HG02678 (cell line): ENCODE measurements at regions not wholly inside any gene's neighbourhood (a gene's known extent, or its start where the extent isn't known, plus 50 kb on each side); places are given as distances from the start of the nearest gene placed in this dataset.
"Not testable (repeated sequence)": the region's sequence is repeated elsewhere in the genome, so short reads cannot be mapped to it uniquely, and the experiment has no call there.

Source experiments
- ATAC-seq: cut with Tn5 transposase; IDR thresholded peaks from one replicate; pipeline ENCODE4 v1.9.1; 2021; ENCODE audit warnings: mild to moderate bottlenecking, moderate library complexity; ENCODE audit not compliant: unreplicated experiment

GRCh38 chr3:147240581-147240980 lies 165.8 kb downstream of the ZIC4 start:
- ATAC-seq, result no peak

DNA sequence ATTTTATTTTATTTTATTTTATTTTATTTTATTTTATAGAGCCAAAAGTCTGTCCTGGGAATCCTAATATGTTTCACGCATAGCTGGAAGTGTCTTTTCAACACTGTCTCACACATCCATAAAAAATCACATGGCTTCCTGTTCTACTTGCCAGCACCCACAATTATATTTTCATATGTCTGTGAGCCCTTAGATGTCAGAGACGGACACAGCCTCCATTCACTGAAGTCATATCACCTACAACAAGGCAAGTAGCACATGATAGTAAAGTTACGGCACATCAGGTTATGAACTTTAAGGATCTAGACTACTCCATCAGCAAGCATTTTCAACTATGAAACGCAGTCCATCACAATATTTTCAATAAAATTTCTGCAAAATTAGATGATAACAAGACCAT lies 168.4 kb downstream of the ZIC4 start:
- no peak for ATAC-seq

- ATAC-seq, result not testable (repeated sequence)
Measured at GRCh38 chr3:147231980-147232379, 174.4 kb downstream of the ZIC4 start.

GRCh38 chr3:147231111-147231510 lies 175.2 kb downstream of the ZIC4 start:
- ATAC-seq, result no peak

- no peak for ATAC-seq
Measured at GRCh38 chr3:147222291-147222690, 184.1 kb downstream of the ZIC4 start.

- no peak for ATAC-seq
Measured at GRCh38 chr3:147218965-147219364, 187.4 kb downstream of the ZIC4 start.

DNA sequence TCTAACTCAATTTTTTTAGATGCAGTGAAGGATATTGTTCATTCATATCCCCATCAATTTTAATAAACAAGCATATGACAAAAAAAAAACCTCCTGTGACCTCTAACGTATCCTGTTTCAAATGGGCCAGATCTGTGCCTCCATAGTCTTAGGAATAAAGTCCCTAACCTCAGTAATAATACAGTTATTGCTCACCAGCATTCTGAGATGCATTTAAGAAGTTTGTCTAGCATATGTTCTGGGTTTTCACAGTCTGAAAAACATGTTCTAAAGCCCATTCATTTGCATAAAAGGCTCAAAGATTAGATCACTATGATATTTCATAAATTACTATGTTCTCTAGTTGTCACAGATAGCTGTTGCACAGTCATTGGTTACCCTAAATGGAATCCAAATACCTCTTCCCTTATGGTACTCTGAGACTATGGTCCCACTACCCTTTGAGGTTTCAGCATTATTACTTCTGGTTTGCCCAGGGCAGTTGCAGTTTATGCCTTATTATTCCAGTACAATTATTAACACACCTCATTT lies 190.1 kb downstream of the ZIC4 start:
- ATAC-seq, result no peak

- ATAC-seq, result no peak
Measured at GRCh38 chr3:147215660-147216059, 190.7 kb downstream of the ZIC4 start.

GRCh38 chr3:147213633-147214032 lies 192.7 kb downstream of the ZIC4 start:
- ATAC-seq, result no peak

DNA sequence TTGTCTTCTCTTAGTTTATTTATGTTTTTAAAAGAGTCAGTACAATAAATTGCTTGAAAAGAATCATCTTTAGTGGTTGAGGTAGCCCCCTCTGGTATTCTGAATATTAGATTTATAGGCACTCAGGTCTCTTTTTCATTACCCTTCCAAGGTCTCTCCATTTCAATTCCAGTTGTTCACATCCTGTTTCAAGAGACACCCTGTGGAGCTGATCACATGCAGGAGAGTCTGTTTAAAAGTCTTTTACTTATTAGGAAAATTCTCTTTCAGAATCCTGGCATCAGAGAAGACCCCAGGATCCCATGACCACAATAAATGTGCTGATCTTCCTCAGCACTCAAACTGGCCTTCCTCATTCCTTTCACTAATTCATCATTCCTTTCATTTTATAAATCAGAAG lies 195.7 kb downstream of the ZIC4 start:
- no peak for ATAC-seq

GRCh38 chr3:147201086-147201485 lies 205.3 kb downstream of the ZIC4 start:
- ATAC-seq, result no peak

DNA sequence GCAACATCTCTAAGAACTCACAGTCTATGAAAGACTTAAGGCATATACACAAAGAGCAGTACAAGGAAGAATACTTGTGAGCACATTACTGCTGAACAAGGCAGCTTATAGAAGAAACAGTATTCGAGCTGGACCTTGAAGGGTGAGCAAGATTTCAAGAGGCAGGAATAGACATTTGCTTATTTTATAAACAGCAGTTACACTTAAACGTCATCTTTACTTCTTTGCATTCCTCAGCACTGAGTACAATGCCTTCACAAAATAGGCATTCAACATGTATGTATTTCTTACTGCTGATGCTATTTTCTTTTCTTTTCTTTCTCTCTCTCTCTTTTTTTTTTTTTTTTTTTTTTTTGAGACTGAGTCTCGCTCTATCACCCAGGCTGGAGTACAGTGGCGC lies 205.8 kb downstream of the ZIC4 start:
- ATAC-seq, result no peak

DNA sequence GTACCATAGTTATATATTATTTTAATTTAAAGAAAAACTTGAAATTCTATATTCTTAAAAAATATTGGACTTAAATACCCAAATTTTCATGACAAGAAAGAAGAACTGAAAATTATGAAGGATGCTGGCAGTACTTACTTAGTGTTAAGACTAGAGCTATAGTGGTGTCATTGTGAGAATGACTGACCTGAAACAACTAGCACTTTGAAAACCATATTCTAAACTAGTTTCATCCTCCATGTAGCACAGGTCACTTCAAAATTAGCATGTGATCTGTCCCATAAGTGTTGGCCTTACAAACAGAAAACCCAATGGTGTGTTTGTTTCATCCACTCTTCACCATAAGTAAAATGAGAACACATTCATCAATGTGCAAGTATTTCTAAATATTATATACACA lies 208.6 kb downstream of the ZIC4 start:
- no peak for ATAC-seq

- ATAC-seq, result no peak
Measured at GRCh38 chr3:147195887-147196286, 210.5 kb downstream of the ZIC4 start.

DNA sequence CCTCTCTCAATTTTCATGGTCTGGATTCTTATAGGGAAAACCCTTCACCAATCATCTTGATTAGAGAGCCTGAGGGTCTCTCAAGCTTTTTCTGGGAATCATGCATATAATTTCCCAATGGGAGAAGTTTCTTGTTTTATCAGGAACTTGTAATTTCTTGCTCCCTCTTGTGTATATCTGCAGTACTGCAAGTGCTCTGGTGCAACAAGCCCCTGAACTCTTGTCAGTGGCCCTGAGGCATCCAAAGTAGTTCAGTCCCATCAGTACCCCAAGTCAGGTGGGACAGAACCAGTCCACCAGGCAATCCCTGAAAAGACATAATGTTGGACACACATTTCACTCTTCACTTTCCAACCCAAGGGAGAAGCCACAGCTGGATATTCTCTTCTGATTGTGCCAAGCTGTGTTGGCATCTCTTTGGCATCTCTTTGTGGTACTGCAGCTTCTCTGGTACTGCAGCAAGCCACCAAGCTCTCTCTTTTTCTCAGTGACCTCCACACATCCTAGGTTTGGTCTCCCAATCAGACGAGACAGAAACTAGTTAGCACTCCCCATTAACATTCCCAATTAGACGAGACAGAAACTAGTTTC lies 214.5 kb downstream of the ZIC4 start:
- peak; percentile 73 for ATAC-seq

DNA sequence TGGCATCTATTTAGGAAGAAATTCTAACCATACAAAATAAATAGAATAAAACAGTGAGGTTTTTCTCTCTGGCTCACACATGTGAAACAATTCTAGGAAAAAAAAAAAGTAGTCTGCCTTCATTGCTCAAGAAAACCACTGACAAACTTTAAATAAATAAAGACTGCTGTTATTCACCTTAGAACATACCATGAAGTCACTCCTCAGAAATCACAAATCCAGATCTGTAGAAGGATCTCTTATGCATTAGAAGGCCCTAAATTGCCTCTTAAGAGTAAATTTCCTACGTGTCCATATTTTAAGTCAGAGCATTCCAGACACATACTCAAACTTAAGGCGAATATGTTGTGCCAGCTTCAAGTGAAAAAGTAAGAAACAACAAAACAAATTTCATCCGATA lies 217.3 kb downstream of the ZIC4 start:
- ATAC-seq, result no peak

- no peak for ATAC-seq
Measured at GRCh38 chr3:147187687-147188086, 218.7 kb downstream of the ZIC4 start.

- no peak for ATAC-seq
Measured at GRCh38 chr3:147185781-147186180, 220.6 kb downstream of the ZIC4 start.

DNA sequence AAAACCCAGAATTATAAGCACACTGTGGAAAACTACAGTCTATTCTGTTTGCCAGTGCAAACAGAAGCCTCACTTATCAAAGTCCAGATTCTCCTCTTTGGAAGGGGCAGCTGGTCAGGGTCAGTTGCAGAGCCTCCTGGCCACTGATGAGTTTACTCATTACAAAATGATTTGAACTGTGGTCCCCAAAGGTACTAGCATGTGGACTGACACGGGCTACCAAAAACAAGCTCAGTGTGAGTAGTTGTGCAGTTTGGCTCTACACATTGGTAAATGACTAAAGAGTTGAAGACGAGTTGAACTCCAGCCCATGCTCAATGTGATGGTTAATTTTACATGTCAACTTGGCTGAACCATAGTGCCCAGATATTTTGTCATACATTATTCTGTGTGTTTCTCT lies 221.5 kb downstream of the ZIC4 start:
- no peak for ATAC-seq

GRCh38 chr3:147173257-147173656 lies 233.1 kb downstream of the ZIC4 start:
- no peak for ATAC-seq

GRCh38 chr3:147162743-147163142 lies 243.6 kb downstream of the ZIC4 start:
- ATAC-seq, result no peak

DNA sequence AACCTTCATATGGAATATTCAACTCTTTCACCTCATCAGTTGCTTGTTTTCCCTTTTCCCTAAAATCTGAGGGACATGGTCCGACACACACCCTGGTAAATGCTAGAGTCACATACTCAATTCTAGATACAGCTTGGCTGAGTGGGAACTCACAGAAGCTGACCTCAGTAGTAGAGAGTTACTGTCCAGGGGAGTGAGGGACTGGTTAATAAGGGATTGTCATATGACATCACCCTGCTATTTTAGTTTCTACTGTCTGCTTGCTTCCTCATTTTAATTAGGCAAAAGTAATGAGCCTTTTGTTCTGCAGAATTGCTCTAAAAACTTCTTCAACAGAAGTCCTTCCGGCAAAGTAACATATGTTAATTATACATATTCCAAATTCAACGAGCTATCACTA lies 244.5 kb downstream of the ZIC4 start:
- no peak for ATAC-seq

DNA sequence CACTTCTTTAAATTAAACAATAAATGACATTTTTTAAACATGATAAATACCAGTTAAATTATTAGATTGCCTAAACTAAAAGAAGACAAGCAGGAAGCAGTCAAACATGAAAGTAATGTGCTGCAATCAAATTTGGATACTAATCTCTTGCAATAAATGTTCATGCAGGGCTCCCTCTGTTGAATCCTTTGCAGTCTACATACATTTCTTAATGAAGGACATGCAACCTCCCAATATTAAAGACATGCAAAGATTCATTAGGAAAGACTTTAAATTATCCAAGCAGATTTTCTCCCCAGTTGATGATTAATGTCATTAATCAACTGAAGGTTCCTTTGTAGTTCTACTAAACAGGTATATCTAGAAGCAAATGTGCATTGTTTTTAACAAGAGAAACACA lies 245.4 kb downstream of the ZIC4 start:
- no peak for ATAC-seq
